Raji (cell line): ENCODE measurements at regions not wholly inside any gene's neighbourhood (a gene's known extent, or its start where the extent isn't known, plus 50 kb on each side); places are given as distances from the start of the nearest gene placed in this dataset.

ENCODE experiments used
- POLR2A ChIP-seq: IDR thresholded peaks from 2 replicates; pipeline ENCODE4 v1.6.1; 2011; ENCODE audit warnings: low read depth, low read length, control low read depth; ENCODE audit not compliant: insufficient read depth

DNA sequence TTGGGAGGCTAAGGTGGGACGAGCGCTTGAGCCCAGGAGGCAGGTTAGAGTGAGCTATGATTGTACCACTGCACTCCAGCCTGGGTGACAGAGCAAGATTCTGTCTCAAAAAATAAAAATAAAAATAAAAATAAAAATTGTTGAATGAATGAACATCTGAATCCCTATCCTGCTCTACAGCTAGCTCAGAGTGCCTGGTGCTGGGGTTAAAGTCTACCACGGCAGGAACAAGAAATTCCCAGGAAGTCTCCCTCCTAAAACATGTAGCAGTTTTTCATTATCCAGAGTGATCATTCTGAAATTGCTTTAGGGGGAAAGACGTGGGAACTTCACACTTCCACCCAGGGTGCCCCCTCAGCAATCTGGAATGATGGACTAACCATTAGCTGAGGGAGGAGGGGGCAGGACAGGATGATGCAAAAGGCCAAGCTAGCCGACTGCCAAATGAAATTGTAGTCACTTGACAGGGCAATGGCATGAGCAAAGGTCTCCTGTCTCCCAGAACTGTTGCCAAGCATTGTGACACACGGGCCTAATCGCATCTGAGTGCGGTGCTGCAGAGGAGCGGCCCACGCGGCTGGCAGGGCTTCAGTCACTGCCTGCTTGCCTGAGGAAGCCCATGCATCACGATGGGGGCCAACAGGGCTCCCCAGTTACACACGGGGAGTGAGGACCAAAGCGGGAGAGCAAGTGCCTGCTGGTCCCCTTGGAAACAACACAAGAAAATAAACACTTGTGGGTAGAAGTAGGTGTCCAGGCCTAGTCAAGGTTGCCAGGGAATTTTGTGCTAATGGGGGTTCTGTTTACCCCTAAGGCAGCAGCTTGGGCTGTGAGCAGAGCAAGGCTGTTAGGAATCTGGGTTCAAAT lies 85.7 kb downstream of the NENF start:
- no peak for TF ChIP-seq POLR2A

DNA sequence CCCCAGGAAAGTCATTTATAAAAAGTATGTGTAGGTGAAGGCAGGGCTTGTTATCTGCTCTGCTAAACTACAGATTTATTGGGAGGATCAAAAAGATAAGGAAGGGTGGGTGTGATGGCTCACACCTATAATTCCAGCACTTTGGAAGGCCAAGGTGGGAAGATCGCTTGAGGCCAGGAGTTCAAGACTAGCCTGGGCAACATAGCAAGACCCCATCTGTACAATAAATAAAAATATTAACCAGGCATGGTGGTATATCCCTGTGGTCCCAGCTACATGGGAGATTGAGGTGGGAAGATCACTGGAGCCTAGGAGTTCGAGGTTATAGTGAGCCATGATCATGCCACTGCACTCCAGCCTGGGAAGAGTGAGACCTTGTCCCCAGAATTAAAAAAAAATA lies 86.4 kb downstream of the NENF start:
- TF ChIP-seq POLR2A: no peak

GRCh38 chr1:212520299-212520698 lies 87.6 kb downstream of the NENF start:
- no peak for TF ChIP-seq POLR2A

DNA sequence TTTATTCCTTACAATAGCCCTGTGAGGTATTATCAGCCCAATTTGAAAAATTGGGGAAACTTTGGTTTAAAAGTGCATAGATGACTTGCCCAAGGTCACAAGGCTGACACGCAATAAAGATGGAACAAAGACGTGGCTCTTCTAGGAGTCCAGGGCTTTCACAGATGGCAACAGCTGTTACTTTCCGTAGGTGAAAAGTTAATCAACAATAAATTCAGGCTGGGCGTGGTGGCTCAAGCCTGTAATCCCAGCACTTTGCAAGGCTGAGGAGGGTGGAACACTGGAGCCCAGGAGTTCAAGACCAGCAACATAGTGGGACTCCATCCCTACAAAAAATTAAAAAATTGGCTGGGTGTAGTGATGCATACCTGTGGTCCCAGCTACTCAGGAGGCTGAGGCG lies 87.8 kb upstream of the ATF3 start:
- TF ChIP-seq POLR2A: no peak

DNA sequence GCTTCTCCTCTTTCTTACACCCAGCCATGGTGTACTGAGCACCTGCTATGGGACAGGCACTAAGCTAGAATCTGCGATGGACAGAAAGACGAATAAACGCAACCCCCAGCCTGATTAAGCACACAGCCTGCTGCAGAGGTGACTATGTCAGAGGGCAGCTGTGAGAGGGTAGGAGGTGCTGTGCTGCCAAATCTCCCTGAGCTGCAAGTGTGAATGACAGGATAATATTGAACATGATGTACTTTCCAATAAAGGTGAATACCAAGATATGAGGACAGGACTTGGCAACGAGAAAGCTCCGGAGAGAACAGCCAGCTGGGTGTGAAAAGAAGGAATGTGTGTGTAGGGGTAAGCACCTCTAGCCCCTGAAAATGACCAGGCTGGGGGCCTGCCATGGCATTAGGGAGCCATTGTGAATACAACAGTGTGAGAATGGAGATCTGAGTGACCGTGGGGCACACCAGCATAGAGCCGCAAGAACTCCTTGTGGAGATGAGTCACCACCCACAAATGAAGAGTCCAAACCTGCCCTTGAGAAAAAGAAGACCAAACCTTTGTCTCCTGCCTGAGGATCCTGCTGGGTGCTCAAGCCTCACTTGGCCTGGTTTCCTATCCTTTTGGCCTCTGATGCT lies 83.0 kb upstream of the ATF3 start:
- TF ChIP-seq POLR2A: no peak

DNA sequence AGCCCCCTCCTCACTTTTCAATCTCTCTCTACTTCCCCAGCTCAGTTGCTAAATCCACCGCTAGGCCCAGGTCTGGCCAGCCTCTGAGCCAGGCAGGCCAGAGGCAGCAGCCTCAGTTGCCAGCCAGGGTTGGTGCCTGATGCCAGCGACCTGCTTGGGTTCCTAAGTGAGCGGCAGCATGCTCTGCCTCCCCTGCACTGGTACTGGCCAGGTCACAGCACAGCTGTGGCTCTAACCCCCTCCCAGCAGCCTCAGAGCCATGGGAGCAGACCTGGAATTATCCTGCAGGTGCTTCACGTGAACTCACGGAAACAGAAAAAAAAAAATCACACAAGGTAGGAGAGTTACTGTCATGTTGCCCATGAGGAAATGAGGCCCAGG lies 82.5 kb upstream of the ATF3 start:
- TF ChIP-seq POLR2A: no peak

GRCh38 chr1:212528501-212528900 lies 80.1 kb upstream of the ATF3 start:
- TF ChIP-seq POLR2A: no peak

DNA sequence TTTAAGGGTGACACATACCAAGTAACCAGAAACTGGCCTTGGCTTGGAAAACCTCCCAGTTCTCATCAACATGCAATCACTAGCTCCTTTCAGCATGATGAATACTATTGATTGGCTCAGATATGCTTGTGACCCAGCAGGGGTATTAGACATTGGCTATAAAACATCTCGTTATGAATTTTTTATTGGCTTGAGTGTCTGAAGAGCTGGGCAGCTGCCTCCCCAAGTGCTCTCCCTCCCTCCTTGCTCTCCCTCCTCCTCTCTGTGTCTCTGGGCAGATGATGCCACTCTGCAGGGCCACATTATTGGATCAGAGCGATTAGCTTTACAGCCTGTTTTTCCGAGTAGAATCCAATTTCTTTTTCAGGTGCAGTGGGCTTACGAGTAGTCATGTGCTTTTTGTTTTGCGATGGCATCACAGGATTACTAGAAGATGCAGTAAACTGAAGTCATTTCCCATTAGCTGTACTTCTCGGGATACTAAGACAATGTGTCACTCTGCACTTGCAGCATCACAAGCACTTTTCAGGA lies 79.3 kb upstream of the ATF3 start:
- TF ChIP-seq POLR2A: no peak

- TF ChIP-seq POLR2A: no peak
Observed at GRCh38 chr1:212531267-212531666, 77.3 kb upstream of the ATF3 start.

DNA sequence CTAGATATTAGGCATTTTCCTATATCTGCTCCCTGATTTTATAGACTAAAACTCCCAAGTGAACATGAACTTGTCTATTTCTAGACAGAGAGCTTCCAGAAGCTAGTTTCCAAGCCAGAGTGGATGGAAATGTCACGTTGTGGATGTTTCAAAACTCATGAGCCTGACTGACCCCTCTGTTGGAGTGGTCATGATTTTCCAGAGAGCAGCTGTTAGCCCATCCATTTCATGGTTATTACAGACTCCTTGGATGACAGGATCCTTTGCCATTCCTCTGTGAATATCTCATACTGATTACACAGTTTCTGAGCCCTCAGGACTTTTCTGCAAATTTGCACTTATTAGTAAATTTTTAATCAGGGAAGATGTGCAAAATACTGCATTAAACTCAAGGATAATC lies 76.8 kb upstream of the ATF3 start:
- no peak for TF ChIP-seq POLR2A

DNA sequence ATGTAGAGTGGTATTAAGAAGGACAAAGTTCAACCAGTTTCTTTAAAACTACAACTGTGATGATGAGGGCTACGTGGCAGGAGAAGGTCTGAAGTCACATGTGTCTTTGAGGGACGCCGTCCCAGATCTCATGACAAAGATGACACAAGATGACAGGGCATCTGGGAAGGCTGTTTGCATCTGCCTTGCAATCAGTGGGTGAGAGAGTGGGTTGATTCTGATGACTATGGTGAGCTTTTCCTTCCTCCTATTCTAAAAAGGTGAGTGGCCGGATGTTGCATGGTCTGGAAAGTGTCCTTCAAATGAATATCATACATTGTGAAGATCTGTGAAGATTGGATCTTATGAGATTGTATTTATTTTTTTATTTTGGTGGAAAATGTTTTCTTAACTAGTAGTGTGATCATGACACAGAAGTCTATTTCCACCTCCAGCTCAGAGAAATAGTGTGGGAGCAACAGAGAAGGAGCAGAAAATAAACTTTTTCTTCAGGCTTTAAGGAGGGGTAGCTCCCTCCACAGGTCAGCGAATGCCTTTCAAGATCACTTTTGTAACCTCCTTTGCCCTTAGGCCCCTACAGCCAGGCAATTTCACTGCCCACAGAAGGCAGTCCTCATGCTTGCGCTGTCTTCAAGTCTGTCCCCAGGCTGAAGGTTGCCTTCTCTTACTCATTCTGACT lies 76.0 kb upstream of the ATF3 start:
- no peak for TF ChIP-seq POLR2A

DNA sequence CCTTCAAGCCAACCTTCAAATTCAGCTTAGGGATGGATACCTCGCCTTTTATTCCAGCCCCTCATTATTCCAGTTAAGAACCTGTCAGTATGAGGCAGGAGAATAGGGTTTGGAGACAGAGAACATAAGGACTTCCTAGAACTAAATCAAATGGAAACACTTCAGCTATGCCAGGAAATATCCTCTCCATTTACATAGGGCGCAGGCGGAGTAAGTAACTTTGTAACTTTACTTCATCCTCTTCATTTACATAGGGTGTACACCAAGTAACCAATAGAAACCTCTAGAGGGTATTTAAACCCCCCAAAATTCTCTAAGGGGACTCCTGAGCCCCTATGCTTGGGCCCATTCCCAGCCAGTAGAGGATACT lies 75.4 kb upstream of the ATF3 start:
- TF ChIP-seq POLR2A: no peak

- TF ChIP-seq POLR2A: no peak
Observed at GRCh38 chr1:212536586-212536985, 72.0 kb upstream of the ATF3 start.

GRCh38 chr1:212537610-212538009 lies 71.0 kb upstream of the ATF3 start:
- TF ChIP-seq POLR2A: no peak

DNA sequence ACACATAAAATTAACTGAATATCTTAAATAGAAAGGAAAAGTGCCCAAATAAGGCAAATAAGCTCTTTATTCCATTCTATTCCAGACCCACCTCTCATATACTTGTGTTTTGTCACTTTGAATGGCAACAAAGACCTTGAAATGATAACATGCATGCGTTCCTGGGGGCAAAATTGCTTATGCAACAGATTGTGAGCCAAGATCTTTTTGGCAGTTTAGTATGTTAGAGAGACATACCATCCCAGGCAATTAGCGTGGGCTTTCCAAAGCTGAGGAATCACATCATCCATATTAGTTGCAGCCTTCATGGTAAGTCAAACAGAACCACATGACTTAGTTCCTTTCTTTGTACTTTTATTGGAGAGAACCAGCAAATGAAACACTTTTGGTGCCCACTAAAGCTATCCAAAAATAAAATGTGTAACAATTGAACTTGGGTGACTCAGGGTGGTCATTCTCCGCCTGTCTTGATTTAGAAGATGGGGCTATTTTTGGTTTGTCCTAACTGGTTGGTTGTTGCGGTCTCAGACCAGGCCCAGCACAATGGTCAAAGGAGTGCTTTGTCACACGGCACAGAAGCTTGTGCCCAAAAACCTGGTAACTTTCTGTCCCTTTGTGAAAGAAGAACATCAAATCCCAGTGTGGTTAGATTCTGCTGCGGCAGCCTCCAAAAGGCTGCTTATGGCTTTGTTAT lies 68.7 kb upstream of the ATF3 start:
- no peak for TF ChIP-seq POLR2A
